HG03280 (cell line): ENCODE measurements at regions not wholly inside any gene's neighbourhood (a gene's known extent, or its start where the extent isn't known, plus 50 kb on each side); places are given as distances from the start of the nearest gene placed in this dataset.

Experiments
- ATAC-seq: cut with Tn5 transposase; IDR thresholded peaks from one replicate; pipeline ENCODE4 v1.9.1; 2021; ENCODE audit warnings: mild to moderate bottlenecking, moderate library complexity; ENCODE audit not compliant: unreplicated experiment

- no peak for ATAC-seq
Measured at GRCh38 chr14:58809520-58809919, 171.8 kb downstream of the DACT1 start.

- no peak for ATAC-seq
Measured at GRCh38 chr14:58812050-58812910, 174.5 kb downstream of the DACT1 start.

- ATAC-seq = no peak
Measured at GRCh38 chr14:58813745-58814144, 176.0 kb downstream of the DACT1 start.

- ATAC-seq = no peak
Measured at GRCh38 chr14:58814466-58814865, 176.7 kb downstream of the DACT1 start.

DNA sequence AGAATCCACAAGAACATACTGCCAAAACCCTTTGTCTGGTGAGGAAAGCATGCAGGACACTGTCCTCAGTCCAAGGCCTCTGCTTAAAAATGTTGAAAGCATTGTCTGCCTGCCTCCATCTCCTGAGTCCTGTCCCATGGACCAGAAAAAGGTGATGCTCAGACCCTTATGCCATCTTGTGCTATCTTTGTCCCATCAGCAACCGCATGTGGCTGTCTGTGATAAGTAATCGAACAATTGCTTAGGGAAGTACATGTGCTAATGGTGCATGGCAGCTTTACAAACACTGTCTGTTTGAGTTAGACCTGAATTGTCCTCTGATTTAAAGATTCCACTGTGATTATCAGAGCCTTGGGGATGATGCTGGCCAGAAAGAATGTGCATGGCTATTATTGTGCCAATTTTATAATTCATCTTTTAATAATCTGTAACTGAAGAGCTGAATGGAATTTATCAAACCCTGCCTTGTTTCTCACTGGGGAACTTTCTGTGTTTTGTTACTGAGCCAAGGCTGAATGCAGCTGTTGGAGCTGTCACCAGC, 177.5 kb downstream of the DACT1 start:
- no peak for ATAC-seq

- ATAC-seq = no peak
Measured at GRCh38 chr14:58815794-58816193, 178.0 kb downstream of the DACT1 start.

DNA sequence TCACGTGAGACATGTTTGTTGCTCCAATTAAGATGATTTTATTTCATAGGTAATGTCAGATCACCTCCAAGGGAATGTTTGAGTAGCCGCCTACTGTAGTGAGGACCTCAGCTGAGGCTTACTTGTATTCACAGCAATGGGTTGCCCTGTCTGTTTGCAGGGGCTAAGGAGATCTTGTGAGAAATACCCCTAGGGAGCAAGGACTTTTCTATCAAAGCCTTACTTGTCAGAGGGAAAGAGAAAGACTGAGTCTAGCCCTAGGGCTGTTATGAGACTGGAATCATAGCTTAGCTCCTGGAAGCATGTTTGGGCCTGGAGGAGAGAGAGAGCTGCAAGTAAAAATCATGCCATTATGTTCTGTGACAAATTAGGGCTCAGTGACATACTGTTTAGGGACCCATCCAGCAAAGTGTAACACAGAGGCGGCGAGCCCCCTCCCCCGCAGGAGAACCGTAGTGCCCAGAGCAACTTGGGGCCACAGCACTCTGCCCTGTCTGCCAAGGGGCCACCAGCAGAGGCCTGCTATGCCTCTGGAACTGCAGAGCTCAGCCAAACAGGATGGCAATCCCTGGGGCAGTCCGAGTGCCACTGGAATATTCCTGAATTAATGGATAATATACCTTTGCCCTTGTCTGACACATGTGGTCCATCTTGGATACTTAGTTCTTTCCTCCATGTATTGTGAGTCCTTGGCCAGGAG, 178.8 kb downstream of the DACT1 start:
- no peak for ATAC-seq

DNA sequence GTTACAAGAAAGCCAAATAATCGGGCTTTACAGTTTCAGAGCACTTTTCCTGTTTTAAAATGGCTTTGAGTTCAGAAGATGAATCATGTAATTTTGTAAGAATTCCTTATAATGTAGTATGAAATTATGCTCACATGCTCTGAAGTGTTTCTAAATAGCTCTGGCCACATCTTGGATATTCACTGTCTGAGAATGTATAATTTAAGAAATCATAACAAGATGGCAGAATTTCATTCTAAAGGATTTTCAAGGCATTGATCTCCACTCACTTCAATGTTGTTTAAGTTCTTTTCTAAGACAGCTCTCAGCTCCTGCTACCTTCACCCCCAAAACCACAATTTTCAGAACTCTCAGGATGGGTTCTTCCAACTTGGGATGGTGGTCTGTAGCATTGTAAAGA, 180.1 kb downstream of the DACT1 start:
- no peak for ATAC-seq

DNA sequence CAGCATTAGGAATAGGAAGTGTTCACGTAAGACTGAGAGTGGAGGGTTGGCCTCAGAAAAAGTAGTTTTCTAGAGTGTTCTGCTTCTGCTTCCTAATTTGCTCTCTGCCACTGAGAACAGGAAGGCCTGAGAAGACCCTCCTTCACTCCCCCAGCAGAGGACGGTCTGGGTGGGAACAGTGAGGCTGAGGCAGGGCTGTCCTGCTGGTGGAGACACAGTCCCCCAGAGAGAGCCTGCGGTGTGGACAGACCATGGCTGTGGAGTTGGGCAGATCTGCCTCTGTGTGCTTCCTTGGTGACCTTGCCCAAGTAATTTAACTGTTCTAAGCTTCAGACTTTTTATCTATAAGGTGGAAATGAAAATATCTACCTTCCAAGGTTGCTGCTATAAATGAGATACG, 182.3 kb downstream of the DACT1 start:
- ATAC-seq = no peak

DNA sequence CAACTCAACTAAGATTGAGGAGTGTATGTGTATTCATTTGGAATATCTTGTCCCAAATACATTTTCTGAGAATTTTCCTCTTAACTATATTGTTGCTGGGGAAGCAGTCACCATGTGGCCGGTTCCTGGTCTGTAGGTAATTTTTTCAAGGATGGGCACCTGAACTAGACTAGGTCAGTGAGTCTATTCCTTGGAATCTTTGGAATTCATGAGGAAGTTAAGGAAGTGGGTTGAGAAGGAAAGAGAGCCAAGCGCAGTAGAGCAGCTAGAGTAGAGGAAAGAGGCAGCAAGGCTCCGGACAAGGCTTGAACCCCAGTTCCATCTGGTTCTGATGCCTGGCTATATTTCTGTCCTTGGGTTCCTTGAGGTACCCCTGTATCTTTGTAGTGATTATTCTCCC, 183.7 kb downstream of the DACT1 start:
- ATAC-seq = no peak

GRCh38 chr14:58822856-58823255, 185.1 kb downstream of the DACT1 start:
- ATAC-seq = no peak

DNA sequence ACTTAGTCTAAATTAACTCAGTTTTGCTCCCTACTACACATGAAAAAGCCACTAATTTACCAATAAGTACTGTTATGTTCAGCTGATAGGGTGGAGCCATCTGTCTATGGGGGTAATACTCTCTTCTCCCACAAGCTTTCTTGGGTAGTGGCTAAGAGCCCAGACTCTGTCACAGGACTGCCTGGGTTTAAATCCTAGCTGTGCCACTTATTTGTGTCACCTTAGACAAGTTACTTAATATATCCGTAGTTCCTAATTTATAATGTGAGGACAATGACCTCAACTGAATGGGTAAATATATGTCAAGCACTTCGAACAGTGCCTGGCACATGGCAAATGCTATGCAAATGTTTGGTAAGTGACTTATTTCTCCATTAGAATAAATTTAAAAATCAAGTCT, 185.6 kb downstream of the DACT1 start:
- ATAC-seq = no peak

GRCh38 chr14:58824106-58824505, 186.3 kb downstream of the DACT1 start:
- ATAC-seq = no peak

- no peak for ATAC-seq
Measured at GRCh38 chr14:58824796-58825195, 187.0 kb downstream of the DACT1 start.

GRCh38 chr14:58825606-58826005, 187.8 kb downstream of the DACT1 start:
- no peak for ATAC-seq

DNA sequence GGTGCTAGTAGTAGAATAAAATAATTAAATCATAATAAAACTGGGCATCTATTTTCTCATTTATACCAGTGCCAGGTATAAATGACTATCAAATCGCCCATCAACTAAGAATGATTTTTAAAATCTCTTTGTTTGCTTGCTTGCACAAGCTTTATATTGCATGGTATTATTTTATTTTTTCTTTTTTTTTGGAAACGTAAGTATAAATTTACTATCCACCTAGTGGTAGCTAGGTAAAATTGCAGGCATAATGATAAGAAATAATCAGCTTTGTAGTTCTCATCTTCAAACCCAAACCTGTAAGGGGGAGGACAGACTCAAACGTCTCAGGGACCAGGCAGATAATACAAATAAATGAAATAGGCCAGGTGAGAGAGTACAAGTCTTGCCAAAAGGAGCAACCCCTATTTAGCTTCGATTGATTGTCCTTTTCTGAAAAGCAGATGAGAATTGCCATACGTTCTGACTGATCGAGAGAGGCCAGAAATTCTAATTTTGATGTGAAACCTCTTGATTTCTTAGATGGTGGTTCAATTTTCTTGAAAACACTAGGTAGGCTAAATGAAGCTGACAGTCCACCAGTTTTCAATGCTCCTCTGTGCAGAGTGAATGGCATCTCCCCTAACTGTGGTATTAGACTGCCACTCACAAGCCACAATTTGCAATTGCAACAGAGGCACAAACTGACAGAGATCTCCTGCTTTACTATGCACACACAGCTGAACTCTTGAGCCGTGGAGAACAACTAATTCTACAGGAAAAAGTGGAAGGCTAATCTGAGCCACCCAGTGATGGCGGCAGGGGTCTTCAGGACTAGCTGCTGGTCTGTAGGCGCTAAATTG, 189.3 kb downstream of the DACT1 start:
- no peak for ATAC-seq

GRCh38 chr14:58828298-58828697, 190.5 kb downstream of the DACT1 start:
- no peak for ATAC-seq

- no peak for ATAC-seq
Measured at GRCh38 chr14:58829594-58829993, 191.8 kb downstream of the DACT1 start.

DNA sequence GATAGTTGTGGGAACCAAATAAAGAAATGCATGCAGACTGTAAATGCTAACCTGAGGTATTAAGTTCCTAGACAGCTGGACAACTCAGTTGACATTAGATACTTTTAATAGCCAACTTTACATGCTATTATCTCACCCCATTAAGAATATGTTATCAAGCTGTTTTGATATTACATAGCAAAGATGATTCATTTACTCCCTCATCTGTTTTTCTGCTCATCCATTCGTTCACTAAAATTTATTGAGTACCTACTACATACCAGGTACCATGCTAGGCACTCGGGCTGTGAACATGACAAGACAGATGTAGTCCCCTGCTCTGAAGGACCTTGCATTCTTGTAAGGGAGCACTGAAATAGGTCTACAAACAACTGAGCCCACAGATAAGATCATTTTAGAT, 192.4 kb downstream of the DACT1 start:
- no peak for ATAC-seq

DNA sequence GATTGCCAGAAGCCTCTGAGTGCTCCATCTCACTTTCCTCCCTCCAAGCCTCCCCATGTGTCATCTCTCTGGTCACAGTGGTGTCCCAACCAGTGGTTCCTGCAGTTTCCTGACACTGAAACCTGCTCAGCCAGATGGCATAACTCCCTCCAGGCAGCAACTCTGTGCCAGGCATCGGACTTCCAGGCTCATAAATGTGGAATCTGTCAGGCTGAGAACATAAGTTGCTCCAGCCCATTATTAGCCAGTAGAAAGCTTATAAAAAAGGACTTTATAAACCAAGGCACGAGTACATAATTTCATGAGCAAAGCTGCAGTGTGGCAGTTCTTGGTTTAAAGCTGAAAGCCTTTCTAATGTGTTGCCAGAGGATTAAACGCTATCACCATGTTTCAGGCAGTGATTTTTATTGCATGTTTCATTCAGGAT, 194.3 kb downstream of the DACT1 start:
- no peak for ATAC-seq
